ENCODE measurements at regions not wholly inside any gene's neighbourhood (a gene's known extent, or its start where the extent isn't known, plus 50 kb on each side); places are given as distances from the start of the nearest gene placed in this dataset.

- no peak for DNase-seq (ENCODE audit: extremely low spot score)
- TF ChIP-seq HDGF (IDR thresholded peaks at IDR 0.05; ENCODE audit: borderline replicate concordance) (no peak), PKNOX1 (IDR thresholded peaks at IDR 0.05) (no peak), CTBP1 (IDR thresholded peaks at IDR 0.05; ENCODE audit: borderline replicate concordance) (no peak), TARDBP (IDR thresholded peaks at IDR 0.05) (no peak), BHLHE40 (IDR thresholded peaks at IDR 0.05; ENCODE audit: borderline replicate concordance) (no peak), ELF4 (IDR thresholded peaks at IDR 0.05) (no peak), LEF1 (IDR thresholded peaks at IDR 0.05; ENCODE audit: borderline replicate concordance) (no peak), L3MBTL2 (conservative IDR thresholded peaks at IDR 0.05) (no peak), ZNF384 (IDR thresholded peaks at IDR 0.05) (no peak), FOXA1 (IDR thresholded peaks at IDR 0.05) (no peak), ARNT (IDR thresholded peaks at IDR 0.05) (no peak)
- CTCF ChIA-PET, result no interaction called here
- POLR2A ChIA-PET, result no interaction called here
Measured at GRCh38 chr11:82195283-82195682, 538.4 kb downstream of the FAM181B start.

GRCh38 chr11:82194521-82194920 lies 539.1 kb downstream of the FAM181B start:
- ChIA-PET CTCF (no interaction called here), POLR2A (no interaction called here)
- TF ChIP-seq FOXK2 (IDR thresholded peaks at IDR 0.05) (no peak), CTBP1 (IDR thresholded peaks at IDR 0.05; ENCODE audit: borderline replicate concordance) (no peak), TARDBP (IDR thresholded peaks at IDR 0.05) (no peak), PKNOX1 (IDR thresholded peaks at IDR 0.05) (no peak), BHLHE40 (IDR thresholded peaks at IDR 0.05; ENCODE audit: borderline replicate concordance) (no peak), L3MBTL2 (conservative IDR thresholded peaks at IDR 0.05) (no peak), FOXM1 (IDR thresholded peaks at IDR 0.05; ENCODE audit: borderline replicate concordance) (no peak), SUZ12 (IDR thresholded peaks at IDR 0.05) (no peak)
- DNase-seq (ENCODE audit: extremely low spot score), result no peak

- POLR2A ChIA-PET, result no interaction called here
- no peak for DNase-seq (ENCODE audit: extremely low spot score)
Measured at GRCh38 chr11:82191695-82192094, 542.0 kb downstream of the FAM181B start.

GRCh38 chr11:82185925-82186324 lies 547.7 kb downstream of the FAM181B start:
- no peak for DNase-seq (ENCODE audit: extremely low spot score)
- ChIA-PET POLR2A (no interaction called here), CTCF (no interaction called here)
- TF ChIP-seq TARDBP (IDR thresholded peaks at IDR 0.05) (no peak), BHLHE40 (IDR thresholded peaks at IDR 0.05; ENCODE audit: borderline replicate concordance) (no peak), ZNF384 (IDR thresholded peaks at IDR 0.05) (no peak), SP1 (IDR thresholded peaks at IDR 0.05) (no peak), NFRKB (IDR thresholded peaks at IDR 0.05) (no peak), SUZ12 (IDR thresholded peaks at IDR 0.05) (no peak), PKNOX1 (IDR thresholded peaks at IDR 0.05) (no peak)

More at GRCh38 chr11:82191695-82192094, 542.0 kb downstream of the FAM181B start:
- CTCF ChIA-PET, result no interaction called here
- TF ChIP-seq SP1 (IDR thresholded peaks at IDR 0.05) (no peak), PKNOX1 (IDR thresholded peaks at IDR 0.05) (no peak), TARDBP (IDR thresholded peaks at IDR 0.05) (no peak), ZNF384 (IDR thresholded peaks at IDR 0.05) (no peak), NFRKB (IDR thresholded peaks at IDR 0.05) (no peak), FOXK2 (IDR thresholded peaks at IDR 0.05) (no peak), FOXM1 (IDR thresholded peaks at IDR 0.05; ENCODE audit: borderline replicate concordance) (no peak), LEF1 (IDR thresholded peaks at IDR 0.05; ENCODE audit: borderline replicate concordance) (no peak), SUZ12 (IDR thresholded peaks at IDR 0.05) (no peak), HDGF (IDR thresholded peaks at IDR 0.05; ENCODE audit: borderline replicate concordance) (no peak), BHLHE40 (IDR thresholded peaks at IDR 0.05; ENCODE audit: borderline replicate concordance) (no peak), ELF4 (IDR thresholded peaks at IDR 0.05) (no peak), ARNT (IDR thresholded peaks at IDR 0.05) (no peak), FOXA1 (IDR thresholded peaks at IDR 0.05) (no peak), CTBP1 (IDR thresholded peaks at IDR 0.05; ENCODE audit: borderline replicate concordance) (no peak), L3MBTL2 (conservative IDR thresholded peaks at IDR 0.05) (no peak)

GRCh38 chr11:82184966-82185365 lies 548.7 kb downstream of the FAM181B start:
- CTCF ChIA-PET, result no interaction called here
- POLR2A ChIA-PET, result no interaction called here
- DNase-seq (ENCODE audit: extremely low spot score), result no peak
- TF ChIP-seq BHLHE40 (IDR thresholded peaks at IDR 0.05; ENCODE audit: borderline replicate concordance) (no peak), LEF1 (IDR thresholded peaks at IDR 0.05; ENCODE audit: borderline replicate concordance) (no peak), TARDBP (IDR thresholded peaks at IDR 0.05) (no peak), L3MBTL2 (conservative IDR thresholded peaks at IDR 0.05) (no peak), FOXK2 (IDR thresholded peaks at IDR 0.05) (no peak), FOXA1 (IDR thresholded peaks at IDR 0.05) (no peak), SP1 (IDR thresholded peaks at IDR 0.05) (no peak), FOXM1 (IDR thresholded peaks at IDR 0.05; ENCODE audit: borderline replicate concordance) (no peak), NFRKB (IDR thresholded peaks at IDR 0.05) (no peak), ARNT (IDR thresholded peaks at IDR 0.05) (no peak), ELF4 (IDR thresholded peaks at IDR 0.05) (no peak), ZNF384 (IDR thresholded peaks at IDR 0.05) (no peak), SUZ12 (IDR thresholded peaks at IDR 0.05) (no peak), PKNOX1 (IDR thresholded peaks at IDR 0.05) (no peak), HDGF (IDR thresholded peaks at IDR 0.05; ENCODE audit: borderline replicate concordance) (no peak), CTBP1 (IDR thresholded peaks at IDR 0.05; ENCODE audit: borderline replicate concordance) (no peak)
